MM.1S (cell line): ENCODE measurements at regions not wholly inside any gene's neighbourhood (a gene's known extent, or its start where the extent isn't known, plus 50 kb on each side); places are given as distances from the start of the nearest gene placed in this dataset.

ENCODE experiments used
- CTCF ChIP-seq: fragments of 300-600 bp; sonication (generic); IDR thresholded peaks from 2 replicates; pipeline ENCODE4 v1.5.1; 2016; ENCODE audit warnings: antibody characterized with exemption, low read length, mixed read lengths
- EZH2phosphoT487 ChIP-seq: fragments of 300-600 bp; sonication (generic); IDR thresholded peaks from 2 replicates; pipeline ENCODE4 v1.6.1; 2018; ENCODE audit warnings: antibody characterized with exemption, low read length

GRCh38 chrX:11996810-11997209 is 141.5 kb upstream of the FRMPD4 start:
- TF ChIP-seq EZH2phosphoT487, result no peak
- no peak for TF ChIP-seq CTCF
